ENCODE measurements at regions not wholly inside any gene's neighbourhood (a gene's known extent, or its start where the extent isn't known, plus 50 kb on each side); places are given as distances from the start of the nearest gene placed in this dataset.

DNA sequence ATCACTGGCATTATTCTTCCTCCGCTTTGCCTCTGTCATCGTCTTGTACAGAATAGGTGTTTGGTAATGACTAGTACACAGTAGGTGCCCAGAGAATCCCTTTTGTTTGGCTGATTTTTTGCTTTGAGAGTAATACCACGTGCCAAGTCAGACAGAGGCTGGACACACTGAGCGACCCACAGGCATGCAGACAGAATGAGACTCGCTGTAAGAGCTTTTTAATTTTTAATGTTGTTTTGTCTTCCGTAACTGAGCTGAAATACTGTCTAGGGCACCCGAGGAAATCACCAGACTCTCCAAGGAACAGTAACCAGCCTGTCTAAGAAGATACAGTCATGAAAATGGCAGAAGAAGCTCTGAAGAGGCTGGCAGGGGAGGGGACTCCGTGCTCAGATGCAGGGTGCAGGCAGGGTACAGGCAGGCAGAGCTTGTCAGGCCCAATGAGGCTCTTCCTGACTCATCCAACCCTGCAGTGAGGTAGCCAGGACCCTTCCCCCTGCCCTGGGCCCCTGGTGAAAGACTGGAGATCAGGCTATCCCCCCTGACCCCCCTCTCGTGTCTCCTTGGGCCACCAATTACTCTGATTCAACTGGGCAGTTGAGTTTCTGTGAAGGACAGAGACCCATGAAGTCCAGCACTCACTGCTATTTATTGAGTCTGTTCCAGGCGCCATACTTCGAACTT lies 60.1 kb upstream of the ECE1 start:
- 77 to 85% methylated on average over 11 of the region's 11 CpGs for WGBS, 2 donors
- H3K27ac ChIP-seq (ENCODE audit: low read depth in 2 of 2, low read length in 1 of 2) = no peak overlapping the region
- H3K27me3 ChIP-seq (ENCODE audit: control insufficient read depth in 1 of 2, insufficient read depth in 2 of 2, low read length in 2 of 2) = no peaks in the 10 kb centered on the region
- H3K4me3 ChIP-seq (ENCODE audit: low read depth in 1 of 2, low read length in 2 of 2) = no peak overlapping the region
- H3K36me3 ChIP-seq (ENCODE audit: control insufficient read depth in 2 of 2, insufficient read depth in 2 of 2, low read length in 1 of 2) = no peaks in the 10 kb centered on the region
- H3K4me1 ChIP-seq (ENCODE audit: control insufficient read depth in 2 of 2, insufficient read depth in 2 of 2, low read length in 1 of 2) = no peaks in the 10 kb centered on the region
- H3K9me3 ChIP-seq (ENCODE audit: control insufficient read depth in 2 of 2, insufficient read depth in 1 of 2, low read depth in 1 of 2, low read length in 1 of 2) = no peaks in the 10 kb centered on the region

DNA sequence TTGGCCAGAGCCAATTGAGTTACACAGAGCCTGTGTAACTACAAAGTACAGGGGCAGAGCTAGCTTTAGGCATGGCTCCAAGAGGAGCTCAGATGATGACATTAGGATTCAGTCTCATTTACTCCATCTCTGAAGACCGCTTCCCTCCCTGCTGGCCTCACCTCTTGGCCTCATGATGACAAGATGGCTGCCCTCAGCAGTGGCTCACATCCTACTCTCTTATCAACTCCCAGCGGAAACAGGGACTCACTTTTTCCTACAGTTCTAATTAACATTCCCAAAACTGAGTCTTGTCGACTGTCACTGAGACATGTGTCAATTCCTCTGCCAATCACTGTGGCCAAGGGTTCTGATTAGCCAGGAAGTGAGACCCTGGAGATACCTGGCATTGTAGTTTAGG lies 59.4 kb upstream of the ECE1 start:
- Histone ChIP-seq H3K27me3 (ENCODE audit: control insufficient read depth in 1 of 2, insufficient read depth in 2 of 2, low read length in 2 of 2) (no peaks in the 10 kb centered on the region), H3K4me1 (ENCODE audit: control insufficient read depth in 2 of 2, insufficient read depth in 2 of 2, low read length in 1 of 2) (peaks cover 0 to under 1% of the 10 kb centered on the region in 2 donors), H3K9me3 (ENCODE audit: control insufficient read depth in 2 of 2, insufficient read depth in 1 of 2, low read depth in 1 of 2, low read length in 1 of 2) (no peaks in the 10 kb centered on the region), H3K27ac (ENCODE audit: low read depth in 2 of 2, low read length in 1 of 2) (no peak overlapping the region), H3K4me3 (ENCODE audit: low read depth in 1 of 2, low read length in 2 of 2) (no peak overlapping the region), H3K36me3 (ENCODE audit: control insufficient read depth in 2 of 2, insufficient read depth in 2 of 2, low read length in 1 of 2) (no peaks in the 10 kb centered on the region)
- WGBS, 2 donors = 88 to 94% methylated on average over 3 of the region's 3 CpGs

DNA sequence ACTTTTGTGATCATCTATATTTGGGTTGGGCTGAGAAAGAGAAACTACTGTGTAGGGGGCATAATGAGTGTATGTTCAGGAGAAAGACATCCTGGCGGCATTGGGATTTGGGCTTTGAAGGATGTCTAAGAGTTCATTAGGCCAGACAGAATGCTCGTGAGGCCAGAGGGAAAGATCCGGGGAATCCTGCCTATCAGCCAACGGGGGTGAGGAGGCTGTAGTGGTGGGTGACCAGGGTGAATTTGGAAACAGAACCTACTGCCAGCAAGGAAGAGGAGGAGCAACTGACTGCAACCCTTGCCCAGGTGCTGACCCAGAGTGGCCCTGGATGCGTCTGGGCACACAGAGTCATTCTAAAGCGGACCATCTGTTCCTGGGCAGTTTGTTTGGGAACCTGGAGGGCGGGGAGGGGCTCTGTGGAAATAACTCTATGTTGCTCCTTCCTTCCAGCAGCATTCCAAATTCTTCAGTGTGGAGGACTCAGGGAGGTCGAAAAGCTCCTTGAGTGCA lies 56.9 kb upstream of the ECE1 start:
- Histone ChIP-seq H3K27ac (ENCODE audit: low read depth in 2 of 2, low read length in 1 of 2) (no peak overlapping the region), H3K4me3 (ENCODE audit: low read depth in 1 of 2, low read length in 2 of 2) (no peak overlapping the region), H3K9me3 (ENCODE audit: control insufficient read depth in 2 of 2, insufficient read depth in 1 of 2, low read depth in 1 of 2, low read length in 1 of 2) (no peaks in the 10 kb centered on the region), H3K4me1 (ENCODE audit: control insufficient read depth in 2 of 2, insufficient read depth in 2 of 2, low read length in 1 of 2) (peaks cover 1 to 3% of the 10 kb centered on the region in 2 donors), H3K36me3 (ENCODE audit: control insufficient read depth in 2 of 2, insufficient read depth in 2 of 2, low read length in 1 of 2) (no peaks in the 10 kb centered on the region), H3K27me3 (ENCODE audit: control insufficient read depth in 1 of 2, insufficient read depth in 2 of 2, low read length in 2 of 2) (no peaks in the 10 kb centered on the region)
- 74 to 84% methylated on average over 8 of the region's 8 CpGs for WGBS, 2 donors

DNA sequence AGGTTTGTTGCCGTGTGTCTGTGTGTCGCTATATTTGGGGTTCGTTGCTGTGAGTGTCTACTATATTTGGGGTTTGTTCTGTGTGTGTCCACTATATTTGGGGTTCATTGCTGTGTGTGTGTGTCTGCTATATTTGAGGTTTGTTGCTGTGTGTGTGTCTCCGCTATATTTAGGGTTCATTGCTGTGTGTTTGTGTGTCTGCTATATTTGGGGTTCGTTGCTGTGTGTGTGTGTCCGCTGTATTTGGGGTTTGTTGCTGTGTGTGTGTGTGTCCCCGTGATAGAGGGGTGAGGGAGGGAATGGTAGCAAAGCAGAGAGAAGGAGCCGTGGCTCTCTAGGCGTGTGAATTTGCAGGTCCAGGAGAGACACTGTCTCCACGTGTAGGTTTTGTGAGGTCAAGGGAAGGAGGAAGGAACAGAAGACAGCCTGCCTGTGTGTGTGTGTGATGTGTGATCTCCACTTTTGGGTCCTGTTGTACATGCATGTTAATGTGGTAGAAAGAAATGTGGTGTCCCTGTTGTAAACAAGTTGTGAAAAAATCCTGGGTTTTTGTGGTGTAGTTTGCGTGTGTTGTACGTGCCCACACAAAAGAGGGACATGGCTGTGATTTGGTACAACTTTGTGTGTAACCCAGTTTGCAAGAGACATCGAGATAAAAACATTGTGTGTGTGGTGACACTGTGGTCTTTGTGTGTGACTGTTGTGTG lies 56.3 kb upstream of the ECE1 start:
- H3K36me3 ChIP-seq (ENCODE audit: control insufficient read depth in 2 of 2, insufficient read depth in 2 of 2, low read length in 1 of 2) = no peaks in the 10 kb centered on the region
- peaks cover 2 to 5% of the 10 kb centered on the region in 2 donors for H3K4me1 ChIP-seq (ENCODE audit: control insufficient read depth in 2 of 2, insufficient read depth in 2 of 2, low read length in 1 of 2)
- peak overlapping the region in 1 of 2 donors; percentile 47 for H3K27ac ChIP-seq (ENCODE audit: low read depth in 2 of 2, low read length in 1 of 2)
- 49 to 53% methylated on average over 13 of the region's 13 CpGs for WGBS, 2 donors
- H3K4me3 ChIP-seq (ENCODE audit: low read depth in 1 of 2, low read length in 2 of 2) = peak overlapping the region; percentile 72 to 74
- no peaks in the 10 kb centered on the region for H3K27me3 ChIP-seq (ENCODE audit: control insufficient read depth in 1 of 2, insufficient read depth in 2 of 2, low read length in 2 of 2)
- no peaks in the 10 kb centered on the region for H3K9me3 ChIP-seq (ENCODE audit: control insufficient read depth in 2 of 2, insufficient read depth in 1 of 2, low read depth in 1 of 2, low read length in 1 of 2)

DNA sequence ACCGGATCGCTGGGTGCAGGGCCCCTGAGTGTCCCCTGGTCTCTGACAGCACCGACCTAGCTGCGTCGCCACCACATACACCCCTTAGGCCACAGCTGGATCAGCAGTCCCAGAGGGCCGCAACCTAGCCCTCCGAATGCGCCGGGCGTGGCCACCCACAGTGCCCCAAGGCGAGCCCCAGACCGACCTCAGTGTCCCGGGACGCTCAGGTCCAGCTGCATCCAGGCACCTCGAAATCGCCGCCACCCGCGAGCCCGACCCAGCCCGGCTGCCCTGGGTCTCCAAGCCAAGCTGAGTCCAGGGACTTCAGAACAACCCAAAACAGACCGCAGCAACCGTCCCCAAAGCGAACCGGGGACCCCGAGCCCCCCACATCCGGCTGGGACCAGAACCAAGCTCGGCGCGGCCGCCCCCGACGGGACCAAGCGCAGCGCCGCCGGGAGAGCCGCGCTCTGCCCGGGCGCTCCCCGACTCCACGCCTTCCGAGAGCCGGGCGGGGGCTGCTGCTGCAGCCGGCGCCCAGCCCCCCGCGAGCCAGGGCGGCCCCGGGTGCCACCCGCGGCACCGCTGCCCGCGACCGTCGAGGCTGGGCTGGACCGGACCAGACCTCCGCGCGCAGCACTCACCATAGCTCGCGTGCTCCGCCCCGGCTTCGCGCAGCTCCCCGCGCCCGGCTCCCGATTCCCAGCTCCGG lies 54.6 kb upstream of the ECE1 start:
- no peaks in the 10 kb centered on the region for H3K9me3 ChIP-seq (ENCODE audit: control insufficient read depth in 2 of 2, insufficient read depth in 1 of 2, low read depth in 1 of 2, low read length in 1 of 2)
- no peaks in the 10 kb centered on the region for H3K36me3 ChIP-seq (ENCODE audit: control insufficient read depth in 2 of 2, insufficient read depth in 2 of 2, low read length in 1 of 2)
- H3K4me1 ChIP-seq (ENCODE audit: control insufficient read depth in 2 of 2, insufficient read depth in 2 of 2, low read length in 1 of 2) = peaks cover 2 to 9% of the 10 kb centered on the region in 2 donors
- H3K27ac ChIP-seq (ENCODE audit: low read depth in 2 of 2, low read length in 1 of 2) = peak overlapping the region; percentile 71 to 78
- no peaks in the 10 kb centered on the region for H3K27me3 ChIP-seq (ENCODE audit: control insufficient read depth in 1 of 2, insufficient read depth in 2 of 2, low read length in 2 of 2)
- peak overlapping the region; percentile 72 to 74 for H3K4me3 ChIP-seq (ENCODE audit: low read depth in 1 of 2, low read length in 2 of 2)
- WGBS, 2 donors = 1 to 3% methylated on average over 53 to 74 of the region's 74 CpGs

DNA sequence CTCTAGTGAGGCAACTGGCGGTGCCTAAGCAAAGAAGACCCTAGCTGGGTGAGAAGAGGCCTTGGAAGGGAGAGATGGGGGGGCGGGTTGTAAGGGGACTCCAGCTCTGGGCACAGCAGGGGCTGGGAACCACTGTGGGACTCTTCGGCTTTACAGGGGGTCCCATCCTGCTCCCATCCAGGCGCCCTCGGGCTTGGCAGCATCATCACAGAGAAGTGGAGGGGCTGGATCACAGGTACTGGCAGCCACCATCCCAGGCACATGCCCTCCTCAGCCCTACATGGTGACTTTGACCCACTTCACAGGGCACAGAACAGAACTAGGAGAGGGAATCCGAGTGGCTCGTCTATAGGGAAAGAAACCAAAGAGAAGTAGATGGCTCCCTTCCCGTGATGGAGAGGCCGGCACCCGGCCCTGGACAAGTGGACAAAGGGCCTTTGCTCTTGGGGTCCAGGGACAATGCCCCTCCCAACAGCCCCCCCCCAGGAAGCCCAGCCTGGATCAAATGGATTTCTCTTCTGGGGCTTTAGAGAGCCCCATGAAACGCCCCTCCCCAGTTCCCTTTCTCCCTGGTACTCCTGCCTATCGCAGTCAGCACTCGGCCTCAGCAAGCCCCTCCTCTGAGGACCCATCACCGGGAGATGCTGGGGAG lies 54.0 kb upstream of the ECE1 start:
- H3K27ac ChIP-seq (ENCODE audit: low read depth in 2 of 2, low read length in 1 of 2) = peak overlapping the region; percentile 71 to 78
- peaks cover 2 to 9% of the 10 kb centered on the region in 2 donors for H3K4me1 ChIP-seq (ENCODE audit: control insufficient read depth in 2 of 2, insufficient read depth in 2 of 2, low read length in 1 of 2)
- 41 to 44% methylated on average over 11 to 14 of the region's 14 CpGs for WGBS, 2 donors
- no peaks in the 10 kb centered on the region for H3K27me3 ChIP-seq (ENCODE audit: control insufficient read depth in 1 of 2, insufficient read depth in 2 of 2, low read length in 2 of 2)
- no peaks in the 10 kb centered on the region for H3K9me3 ChIP-seq (ENCODE audit: control insufficient read depth in 2 of 2, insufficient read depth in 1 of 2, low read depth in 1 of 2, low read length in 1 of 2)
- no peaks in the 10 kb centered on the region for H3K36me3 ChIP-seq (ENCODE audit: control insufficient read depth in 2 of 2, insufficient read depth in 2 of 2, low read length in 1 of 2)
- peak overlapping the region; percentile 72 to 74 for H3K4me3 ChIP-seq (ENCODE audit: low read depth in 1 of 2, low read length in 2 of 2)

DNA sequence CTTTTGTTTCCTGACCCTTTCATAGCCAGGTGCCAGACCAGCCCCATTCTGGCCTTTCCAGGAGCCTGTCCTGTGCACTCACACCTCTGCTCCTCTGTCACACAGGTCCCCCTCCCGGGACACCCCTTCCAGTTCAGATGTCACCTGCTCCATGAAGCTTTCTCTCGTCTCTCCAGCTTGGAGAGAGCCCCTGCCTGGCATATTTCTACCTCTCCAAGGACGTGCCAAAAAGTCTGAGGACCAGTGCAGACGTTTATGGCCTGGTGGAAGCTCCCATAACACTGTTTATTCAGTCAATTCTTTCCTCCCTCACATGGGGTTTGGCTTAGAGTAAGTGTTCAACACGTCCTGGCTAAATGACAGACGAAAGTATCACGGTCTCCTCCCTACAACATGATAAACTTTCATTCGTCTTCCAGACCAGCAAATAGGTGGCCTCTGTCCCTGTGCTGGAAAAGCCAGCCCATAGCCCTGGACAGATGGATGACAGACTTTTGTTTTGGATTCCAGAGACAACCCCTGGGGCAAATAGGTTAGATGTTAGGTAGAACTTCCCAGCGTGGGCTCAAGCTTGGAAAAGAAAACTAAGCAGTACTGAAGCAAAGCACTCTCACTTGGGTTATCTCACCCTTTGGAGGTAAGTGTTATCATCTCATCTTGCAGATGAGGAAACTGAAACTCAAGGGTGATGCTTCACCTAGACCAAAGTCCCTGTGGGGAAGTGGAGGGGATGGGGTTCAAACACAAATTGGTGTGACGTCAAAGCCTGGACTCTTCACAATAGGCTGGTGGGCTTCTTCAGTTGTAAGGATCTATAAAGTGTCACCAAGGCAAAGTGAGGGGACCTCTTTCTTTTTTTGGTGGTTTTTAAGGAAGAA lies 52.9 kb upstream of the ECE1 start:
- Histone ChIP-seq H3K4me1 (ENCODE audit: control insufficient read depth in 2 of 2, insufficient read depth in 2 of 2, low read length in 1 of 2) (peaks cover 2 to 9% of the 10 kb centered on the region in 2 donors), H3K9me3 (ENCODE audit: control insufficient read depth in 2 of 2, insufficient read depth in 1 of 2, low read depth in 1 of 2, low read length in 1 of 2) (no peaks in the 10 kb centered on the region), H3K4me3 (ENCODE audit: low read depth in 1 of 2, low read length in 2 of 2) (no peak overlapping the region), H3K27me3 (ENCODE audit: control insufficient read depth in 1 of 2, insufficient read depth in 2 of 2, low read length in 2 of 2) (no peaks in the 10 kb centered on the region), H3K27ac (ENCODE audit: low read depth in 2 of 2, low read length in 1 of 2) (peak overlapping the region; percentile 57 to 79), H3K36me3 (ENCODE audit: control insufficient read depth in 2 of 2, insufficient read depth in 2 of 2, low read length in 1 of 2) (no peaks in the 10 kb centered on the region)
- WGBS, 2 donors = 30 to 38% methylated on average over 10 of the region's 10 CpGs

DNA sequence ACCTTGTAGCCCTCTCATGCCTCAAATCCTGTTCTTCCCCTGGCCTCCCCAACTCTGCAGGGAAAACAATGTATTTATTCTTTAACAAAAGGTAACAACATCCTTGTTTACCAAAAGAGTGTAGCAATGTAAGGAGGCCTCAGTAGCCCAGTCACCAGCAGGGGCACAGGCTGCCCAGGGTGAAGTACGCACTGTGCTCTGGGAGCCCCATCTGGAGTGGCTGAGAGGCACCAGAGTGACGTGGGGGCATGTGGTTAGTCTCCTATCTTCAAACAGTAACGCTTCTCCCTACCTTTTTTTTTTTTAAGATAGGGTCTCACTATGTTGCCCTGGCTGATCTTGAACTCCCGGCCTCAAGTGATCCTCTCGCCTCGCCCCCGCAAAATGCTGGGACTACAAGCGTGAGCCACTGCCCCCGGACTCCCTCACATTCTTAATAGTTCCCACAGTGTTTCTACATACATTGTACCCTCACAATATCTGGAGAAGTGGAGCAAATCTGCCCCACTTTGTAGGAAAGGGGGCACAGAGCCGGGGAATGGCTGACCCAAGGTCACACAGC lies 51.3 kb upstream of the ECE1 start:
- Histone ChIP-seq H3K27me3 (ENCODE audit: control insufficient read depth in 1 of 2, insufficient read depth in 2 of 2, low read length in 2 of 2) (no peaks in the 10 kb centered on the region), H3K27ac (ENCODE audit: low read depth in 2 of 2, low read length in 1 of 2) (peak overlapping the region; percentile 62 to 79), H3K4me3 (ENCODE audit: low read depth in 1 of 2, low read length in 2 of 2) (no peak overlapping the region), H3K36me3 (ENCODE audit: control insufficient read depth in 2 of 2, insufficient read depth in 2 of 2, low read length in 1 of 2) (no peaks in the 10 kb centered on the region), H3K4me1 (ENCODE audit: control insufficient read depth in 2 of 2, insufficient read depth in 2 of 2, low read length in 1 of 2) (peaks cover 2 to 19% of the 10 kb centered on the region in 2 donors), H3K9me3 (ENCODE audit: control insufficient read depth in 2 of 2, insufficient read depth in 1 of 2, low read depth in 1 of 2, low read length in 1 of 2) (no peaks in the 10 kb centered on the region)
- 78 to 90% methylated on average over 10 of the region's 10 CpGs for WGBS, 2 donors

Data from esophagus (tissue), 2 donors.